Kidney capillary endothelial cell (primary cell): ENCODE measurements at regions not wholly inside any gene's neighbourhood (a gene's known extent, or its start where the extent isn't known, plus 50 kb on each side); places are given as distances from the start of the nearest gene placed in this dataset.
A peak's percentile ranks its signal among the peaks of the same experiment; 100 is the strongest.
"Not testable (repeated sequence)": the region's sequence is repeated elsewhere in the genome, so short reads cannot be mapped to it uniquely, and the experiment has no call there.

Experiments used
- DNase-seq: peaks from one replicate; pipeline ENCODE4 v3.0.0-alpha.2; 2018; ENCODE audit warnings: low spot score

DNA sequence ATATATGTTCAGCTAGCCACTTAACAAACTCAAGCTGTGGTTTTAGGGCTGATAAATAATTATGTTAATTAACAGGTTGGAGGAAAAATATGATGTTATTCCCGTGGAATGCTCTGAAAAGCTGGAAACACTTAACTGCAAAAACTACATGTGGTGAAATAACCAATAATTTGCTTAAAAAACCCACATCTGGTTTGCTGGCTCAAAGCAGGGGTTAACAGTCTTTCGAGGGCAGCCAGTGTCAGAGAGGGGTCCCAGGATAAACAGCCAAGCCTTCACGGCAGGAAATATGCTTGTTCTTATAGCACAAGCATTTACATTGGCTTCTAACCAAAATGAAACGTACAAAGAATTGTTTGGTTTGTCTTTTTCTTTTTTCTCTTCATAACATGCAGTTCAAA is 254.0 kb upstream of the GAS1 start:
- no peak for DNase-seq

DNA sequence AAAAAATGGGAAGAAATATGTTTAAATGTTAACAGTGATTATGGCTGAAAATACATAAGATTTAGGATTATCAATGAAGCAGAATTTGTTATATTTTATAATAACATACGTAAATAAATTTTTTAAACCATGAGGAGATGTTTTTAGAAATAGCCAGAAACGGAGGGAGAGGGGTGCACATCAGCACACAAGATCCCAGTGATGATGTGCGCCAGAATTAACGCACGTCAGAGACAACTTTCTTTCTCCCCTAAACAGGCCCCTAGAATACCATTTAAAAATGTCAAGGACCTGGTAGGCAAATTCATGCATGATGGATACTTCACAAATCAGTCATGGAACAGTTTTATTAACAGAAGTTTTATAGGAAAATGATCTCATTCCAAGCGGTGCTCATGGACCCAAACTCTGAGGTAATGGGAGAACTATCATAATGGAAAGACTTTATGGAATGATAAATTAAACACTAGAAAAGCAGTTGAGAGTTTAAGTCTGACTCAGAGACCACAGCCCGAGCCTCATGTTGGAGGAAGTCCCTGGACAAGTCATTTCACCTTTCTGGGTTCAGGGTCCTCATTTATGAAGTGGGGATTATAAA is 258.9 kb upstream of the GAS1 start:
- DNase-seq: no peak

GRCh38 chr9:87210658-87211057 is 263.4 kb upstream of the GAS1 start:
- not testable (repeated sequence) for DNase-seq

DNA sequence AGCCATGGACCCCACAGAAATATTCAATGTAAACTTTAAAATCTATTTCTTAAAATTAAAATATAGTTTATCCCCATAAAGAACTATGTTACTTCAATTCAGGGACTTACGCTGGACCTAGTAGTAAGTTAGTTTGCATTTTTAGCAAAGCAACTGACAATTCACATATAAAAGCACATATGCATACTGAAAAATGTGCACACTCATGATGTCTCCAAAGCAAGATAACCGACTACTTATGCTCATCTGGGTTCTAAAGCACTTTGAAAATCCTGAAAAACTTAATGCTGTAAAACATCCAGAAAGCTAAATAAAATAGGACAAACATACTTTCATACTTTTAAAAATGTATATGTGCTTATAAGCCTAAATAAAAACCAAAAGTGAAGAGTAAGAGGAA is 264.4 kb upstream of the GAS1 start:
- no peak for DNase-seq

- DNase-seq: no peak
Measured at GRCh38 chr9:87212605-87213021, 265.3 kb upstream of the GAS1 start.

DNA sequence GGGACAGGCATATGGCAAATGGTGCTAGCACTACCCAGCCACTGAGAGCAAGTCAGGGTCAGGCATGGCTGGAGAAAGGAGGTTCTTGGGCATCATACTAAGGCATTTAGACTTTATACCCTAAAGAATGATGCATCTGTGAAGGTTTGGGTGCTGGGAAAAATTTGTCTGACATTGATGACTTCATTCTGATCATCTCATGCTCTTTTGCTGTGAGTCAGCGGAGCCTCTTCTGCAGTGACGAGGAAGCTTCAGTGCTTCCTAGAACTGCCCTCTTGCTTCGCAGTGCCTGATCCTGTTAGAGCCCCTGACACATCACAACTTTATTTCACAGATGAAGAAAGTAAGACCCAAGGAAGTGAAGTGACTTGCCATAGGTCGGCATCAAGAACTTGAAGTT is 266.6 kb upstream of the GAS1 start:
- DNase-seq: no peak

DNA sequence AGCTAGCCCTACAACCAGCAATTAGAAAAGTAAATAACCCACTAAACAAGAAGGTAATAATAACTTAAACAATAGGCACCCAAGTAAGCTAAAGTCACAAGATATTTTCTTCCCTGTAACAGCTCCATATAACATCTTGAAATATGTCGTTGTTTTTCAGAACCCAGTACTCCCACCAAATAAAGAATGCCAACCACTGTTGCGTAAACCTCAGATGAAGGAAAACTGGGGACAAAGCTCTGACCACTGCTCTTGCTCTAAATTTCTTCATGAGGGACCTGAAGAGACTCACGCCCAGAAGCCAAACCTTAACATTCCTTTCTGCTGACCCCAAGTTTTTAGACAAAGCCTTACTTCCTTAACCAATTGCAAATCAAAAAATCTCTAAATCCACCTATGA is 267.7 kb upstream of the GAS1 start:
- DNase-seq: no peak

DNA sequence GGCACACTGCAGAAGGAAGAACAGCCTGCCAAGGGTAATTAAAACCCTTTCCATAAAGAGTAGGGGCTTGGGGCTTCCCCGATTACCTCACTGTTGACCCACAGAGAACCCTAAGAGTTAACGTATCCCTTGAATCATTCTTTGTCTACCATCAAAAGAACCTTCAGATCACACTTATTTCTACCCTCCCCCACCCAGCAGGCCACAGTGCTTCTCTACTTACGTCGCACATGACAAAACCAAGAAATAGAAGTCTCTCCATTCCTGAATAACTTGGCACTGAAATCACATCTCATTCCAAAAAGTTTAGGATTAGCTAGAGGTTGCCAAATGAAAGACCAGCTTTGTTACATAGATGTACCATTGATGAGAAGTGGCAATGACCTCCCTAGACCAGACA is 268.7 kb upstream of the GAS1 start:
- no peak for DNase-seq

GRCh38 chr9:87216897-87217455 is 269.7 kb upstream of the GAS1 start:
- no peak for DNase-seq

- peak; percentile 2 for DNase-seq
Measured at GRCh38 chr9:87223392-87224246, 274.0 kb upstream of the DAPK1 start.

GRCh38 chr9:87226896-87227295 is 270.8 kb upstream of the DAPK1 start:
- DNase-seq: no peak

- no peak for DNase-seq
Measured at GRCh38 chr9:87227456-87227855, 270.2 kb upstream of the DAPK1 start.

- DNase-seq: no peak
Measured at GRCh38 chr9:87229108-87229507, 268.6 kb upstream of the DAPK1 start.

GRCh38 chr9:87233431-87233830 is 264.2 kb upstream of the DAPK1 start:
- no peak for DNase-seq

DNA sequence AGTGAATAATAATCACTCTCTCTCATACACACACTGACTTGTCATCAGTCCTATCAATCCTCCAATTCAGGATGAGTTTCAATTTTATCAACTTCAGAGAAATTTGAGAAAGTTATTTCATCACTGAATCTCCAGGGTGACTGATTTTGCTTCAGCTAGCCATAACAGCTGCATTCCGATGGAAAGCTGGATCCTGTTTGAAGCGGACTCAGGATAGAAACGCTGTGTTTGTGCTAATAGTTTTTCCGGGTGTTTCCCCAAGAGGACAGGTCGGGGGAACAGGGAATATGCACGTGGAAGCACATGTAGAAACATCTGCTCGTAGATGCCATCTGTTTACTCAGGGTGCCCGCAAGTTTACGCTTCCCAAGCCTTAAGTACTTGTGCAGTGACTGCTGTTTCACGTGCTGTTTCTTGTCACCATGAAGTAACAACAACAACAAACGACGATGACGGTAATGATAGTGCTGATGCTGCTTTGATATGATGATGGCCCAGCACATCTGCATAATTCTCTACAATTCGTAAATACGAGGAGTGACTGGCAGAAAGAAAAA is 263.7 kb upstream of the DAPK1 start:
- no peak for DNase-seq

- DNase-seq: no peak
Measured at GRCh38 chr9:87234854-87235253, 262.8 kb upstream of the DAPK1 start.

DNA sequence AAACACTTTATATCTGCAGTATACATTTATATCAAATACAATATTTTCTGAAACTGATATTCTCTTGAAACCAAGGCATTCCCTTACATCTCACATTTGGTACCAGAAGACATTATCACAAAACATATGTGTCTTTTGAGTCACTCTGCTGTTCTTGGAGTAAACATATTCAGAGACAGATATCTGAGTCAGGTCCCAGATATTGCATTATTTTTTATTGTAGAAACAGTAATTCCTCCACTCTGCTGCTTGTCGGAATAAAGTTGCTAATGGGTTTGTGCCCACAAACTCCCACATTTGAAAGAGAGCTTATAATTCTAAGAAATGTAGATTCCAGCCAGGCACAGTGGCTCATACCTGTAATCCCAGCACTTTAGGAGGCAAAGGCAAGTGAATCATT is 261.1 kb upstream of the DAPK1 start:
- no peak for DNase-seq

- no peak for DNase-seq
Measured at GRCh38 chr9:87237336-87237735, 260.3 kb upstream of the DAPK1 start.

GRCh38 chr9:87238545-87238944 is 259.1 kb upstream of the DAPK1 start:
- DNase-seq: no peak

DNA sequence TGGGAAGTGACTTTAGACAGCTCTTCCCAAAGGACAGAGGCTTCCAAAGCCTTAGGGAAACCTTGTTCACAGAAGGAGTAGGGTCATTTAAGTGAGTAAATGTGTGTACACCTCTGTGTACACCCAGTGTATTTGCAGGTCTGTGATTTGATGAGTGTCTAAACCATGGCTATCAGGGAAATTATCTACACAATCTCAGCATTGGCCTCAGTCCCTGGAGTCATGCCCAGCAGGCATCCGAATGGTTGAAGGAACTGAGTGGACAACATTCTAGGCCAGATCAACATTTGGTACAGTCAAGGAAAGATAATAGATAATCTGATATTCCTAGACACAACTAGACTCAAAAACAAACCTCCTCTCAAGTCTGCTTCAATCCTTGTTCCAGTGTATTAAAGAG is 258.4 kb upstream of the DAPK1 start:
- DNase-seq: no peak

GRCh38 chr9:87243602-87244001 is 254.1 kb upstream of the DAPK1 start:
- no peak for DNase-seq

DNA sequence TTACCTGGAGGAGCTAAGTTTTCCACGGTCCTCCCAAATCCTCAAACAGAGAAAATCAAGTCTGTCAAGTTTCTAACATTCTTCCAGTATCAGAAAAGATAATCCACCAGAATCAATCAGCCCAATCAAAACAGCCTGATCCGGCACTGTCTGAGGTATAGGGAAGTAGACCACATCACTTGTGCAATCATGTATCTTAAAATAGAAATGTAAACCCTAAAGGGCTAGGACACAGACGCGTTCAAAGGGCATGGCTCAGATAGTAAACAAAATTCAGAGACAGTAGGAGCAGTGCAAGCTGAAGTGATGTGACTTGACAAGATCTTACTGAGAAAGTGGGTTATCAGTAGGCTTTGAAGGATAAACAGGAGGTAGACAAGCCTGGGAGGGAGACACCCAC is 252.4 kb upstream of the DAPK1 start:
- no peak for DNase-seq

GRCh38 chr9:87247097-87247496 is 250.6 kb upstream of the DAPK1 start:
- no peak for DNase-seq
